H9 (cell line): ENCODE measurements at regions not wholly inside any gene's neighbourhood (a gene's known extent, or its start where the extent isn't known, plus 50 kb on each side); places are given as distances from the start of the nearest gene placed in this dataset.

ENCODE experiments used
- DNase-seq: peaks from one replicate; pipeline ENCODE4 v3.0.0-alpha.2; 2017
- H2AFZ ChIP-seq: one replicate; pipeline ENCODE4 v1.6.1; 2013; ENCODE audit warnings: mild to moderate bottlenecking, low read length, control low read depth, moderate library complexity
- H2AK5ac ChIP-seq: 2 replicates; pipeline ENCODE4 v1.6.1; 2013; ENCODE audit warnings: low read length, control low read depth, mixed read lengths; ENCODE audit not compliant: insufficient read length
- H2BK120ac ChIP-seq: one replicate; pipeline ENCODE4 v1.6.1; 2013; ENCODE audit warnings: low read depth, mild to moderate bottlenecking, low read length, control low read depth, inconsistent platforms; ENCODE audit not compliant: poor library complexity, severe bottlenecking
- H2BK12ac ChIP-seq: 2 replicates; pipeline ENCODE4 v1.6.1; 2013; ENCODE audit warnings: low read length, control low read depth, mixed read lengths, low read depth; ENCODE audit not compliant: insufficient read length
- H2BK15ac ChIP-seq: 2 replicates; pipeline ENCODE4 v1.6.1; 2013; ENCODE audit warnings: low read depth, low read length, control low read depth
- H2BK20ac ChIP-seq: one replicate; pipeline ENCODE4 v1.6.1; 2013; ENCODE audit warnings: low read depth, mild to moderate bottlenecking, low read length, control low read depth, inconsistent platforms; ENCODE audit not compliant: poor library complexity, severe bottlenecking
- H2BK5ac ChIP-seq: 2 replicates; pipeline ENCODE4 v1.6.1; 2013; ENCODE audit warnings: low read length, control low read depth, mixed read lengths; ENCODE audit not compliant: insufficient read length
- H3K14ac ChIP-seq: 2 replicates; pipeline ENCODE4 v1.6.1; 2013; ENCODE audit warnings: low read length, control low read depth; ENCODE audit not compliant: insufficient read depth
- H3K18ac ChIP-seq: 2 replicates; pipeline ENCODE4 v1.6.1; 2013; ENCODE audit warnings: low read depth, mild to moderate bottlenecking, mixed read lengths, low read length, control low read depth; ENCODE audit not compliant: insufficient read length
- H3K23ac ChIP-seq: 2 replicates; pipeline ENCODE4 v1.6.1; 2013; ENCODE audit warnings: low read length, control low read depth, mixed read lengths, low read depth; ENCODE audit not compliant: insufficient read length
- H3K23me2 ChIP-seq: 2 replicates; pipeline ENCODE4 v1.6.1; 2013; ENCODE audit warnings: low read depth, mild to moderate bottlenecking, mixed read lengths, low read length, control low read depth; ENCODE audit not compliant: insufficient read length, poor library complexity, severe bottlenecking
- H3K27ac ChIP-seq: 2 replicates; pipeline ENCODE4 v1.5.1; 2013; ENCODE audit warnings: low read length, control low read depth, mixed read lengths, low read depth; ENCODE audit not compliant: insufficient read length
- H3K27me3 ChIP-seq: 2 replicates; pipeline ENCODE4 v1.6.1; 2013; ENCODE audit warnings: low read length, control low read depth, inconsistent platforms; ENCODE audit not compliant: insufficient read depth
- H3K4ac ChIP-seq: 2 replicates; pipeline ENCODE4 v1.6.1; 2013; ENCODE audit warnings: low read depth, mild to moderate bottlenecking, control low read depth, inconsistent platforms, low read length, moderate library complexity
- H3K4me1 ChIP-seq: 2 replicates; pipeline ENCODE4 v1.6.1; 2013; ENCODE audit warnings: low read length, control low read depth, inconsistent platforms; ENCODE audit not compliant: insufficient read depth
- H3K4me2 ChIP-seq: 2 replicates; pipeline ENCODE4 v1.6.1; 2013; ENCODE audit warnings: low read length, control low read depth, mixed read lengths; ENCODE audit not compliant: insufficient read length, insufficient read depth
- H3K56ac ChIP-seq: 2 replicates; pipeline ENCODE4 v1.6.1; 2013; ENCODE audit warnings: low read depth, mild to moderate bottlenecking, mixed read lengths, low read length, control low read depth; ENCODE audit not compliant: insufficient read length
- H3K79me1 ChIP-seq: 2 replicates; pipeline ENCODE4 v1.6.1; 2013; ENCODE audit warnings: low read depth, mild to moderate bottlenecking, moderate library complexity, low read length, control low read depth, inconsistent platforms; ENCODE audit not compliant: insufficient read depth, poor library complexity, severe bottlenecking
- H3K79me2 ChIP-seq: 2 replicates; pipeline ENCODE4 v1.6.1; 2013; ENCODE audit warnings: low read length, control low read depth, inconsistent platforms; ENCODE audit not compliant: insufficient read depth
- H3K9ac ChIP-seq: 2 replicates; pipeline ENCODE4 v1.6.1; 2013; ENCODE audit warnings: low read length, control low read depth, mixed read lengths; ENCODE audit not compliant: insufficient read length; ENCODE audit errors: extremely low read depth
- H3K9me3 ChIP-seq: one replicate; pipeline ENCODE4 v1.6.1; 2013; ENCODE audit warnings: low read depth, low read length, inconsistent platforms; ENCODE audit not compliant: control insufficient read depth
- H3T11ph ChIP-seq: one replicate; pipeline ENCODE4 v1.6.1; 2013; ENCODE audit warnings: mild to moderate bottlenecking, low read length, control low read depth, inconsistent platforms
- H4K20me1 ChIP-seq: one replicate; pipeline ENCODE4 v1.6.1; 2013; ENCODE audit not compliant: control insufficient read depth, insufficient read length, insufficient read depth
- H4K5ac ChIP-seq: 2 replicates; pipeline ENCODE4 v1.6.1; 2013; ENCODE audit warnings: low read depth, mild to moderate bottlenecking, mixed read lengths, low read length, control low read depth; ENCODE audit not compliant: insufficient read length
- H4K8ac ChIP-seq: replicated peaks from 2 replicates; pipeline ENCODE4 v1.6.1; 2013; ENCODE audit warnings: low read length, control low read depth, mixed read lengths, low read depth; ENCODE audit not compliant: insufficient read length
- H4K91ac ChIP-seq: 2 replicates; pipeline ENCODE4 v1.6.1; 2013; ENCODE audit warnings: low read depth, mild to moderate bottlenecking, moderate library complexity, mixed read lengths, low read length, control low read depth; ENCODE audit not compliant: insufficient read length
- H3K27ac Mint-ChIP-seq, 3 experiments: 2 replicates in 2 of 3; 3 replicates in 1 of 3; pipeline ENCODE4 v1.8.0; 2020 to 2021; ENCODE audit warnings: mixed read lengths in 3 of 3, mild to moderate bottlenecking in 1 of 3, moderate library complexity in 1 of 3
- H3K27me3 Mint-ChIP-seq: 2 replicates; pipeline ENCODE4 v1.8.0; 2021; ENCODE audit warnings: low read depth, mild to moderate bottlenecking, moderate library complexity, mixed read lengths
- H3K36me3 Mint-ChIP-seq, 3 experiments: 2 replicates in 2 of 3; 3 replicates in 1 of 3; pipeline ENCODE4 v1.8.0; 2020 to 2021; ENCODE audit warnings: low read depth in 3 of 3, mixed read lengths in 3 of 3; ENCODE audit not compliant: insufficient read depth in 1 of 3
- H3K4me1 Mint-ChIP-seq, 2 experiments: 2 replicates each; pipeline ENCODE4 v1.8.0; 2020; ENCODE audit warnings: mixed read lengths in 2 of 2
- H3K4me3 Mint-ChIP-seq, 2 experiments: 2 replicates in 1 of 2; 3 replicates in 1 of 2; pipeline ENCODE4 v1.8.0; 2020 to 2021; ENCODE audit warnings: mild to moderate bottlenecking in 2 of 2, mixed read lengths in 2 of 2, moderate library complexity in 1 of 2
- H3K9me3 Mint-ChIP-seq, 2 experiments: 2 replicates in 1 of 2; 3 replicates in 1 of 2; pipeline ENCODE4 v1.8.0; 2020; ENCODE audit warnings: mild to moderate bottlenecking in 2 of 2, mixed read lengths in 2 of 2, moderate library complexity in 1 of 2
- WGBS: extraction: QIAGEN DNeasy Blood & Tissue Kit; methylation state at CpG from one replicate; pipeline ENCODE4 v1.1.7; 2013; ENCODE audit warnings: missing lambda C conversion rate, low lambda C conversion rate, mixed read lengths; ENCODE audit not compliant: insufficient read length; ENCODE audit errors: extremely low coverage; 5-methylcytosine and 5-hydroxymethylcytosine counted together
- TF ChIP-seq, protein P1 (sequence below): fragments of 200-600 bp; sonication (generic); conservative IDR thresholded peaks from 3 replicates; pipeline ENCODE4 v1.8.0; 2021; ENCODE audit warnings: antibody characterized with exemption, mild to moderate bottlenecking

DNA sequence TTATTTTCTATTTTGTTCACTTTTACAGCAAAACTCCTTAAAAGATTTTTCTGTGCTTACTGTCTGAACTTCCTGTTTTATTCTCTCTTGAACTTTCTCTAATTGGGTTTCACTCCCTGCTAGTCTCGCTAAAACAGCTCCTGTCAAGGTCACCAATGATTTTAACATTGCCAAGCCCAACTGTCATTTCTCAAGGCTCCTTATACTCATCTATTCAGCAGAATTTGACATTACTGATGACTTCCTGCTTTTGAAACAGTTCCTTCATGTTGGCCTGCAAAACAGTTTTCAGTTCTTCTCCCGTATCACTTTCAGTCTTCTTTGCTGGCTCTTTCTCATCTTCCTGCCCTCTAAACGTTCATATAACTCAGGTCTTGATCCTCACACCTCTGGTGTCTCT is 268.5 kb upstream of the USP15 start:
- DNase-seq, result no peak
- no peaks in the 10 kb centered on the region for H3K27me3 ChIP-seq
- no peaks in the 10 kb centered on the region for H3K9me3 ChIP-seq
- no peak overlapping the region for H3K14ac ChIP-seq
- no peak overlapping the region for H2BK12ac ChIP-seq
- Mint-ChIP-seq H3K4me1 (no peaks in the 10 kb centered on the region), H3K27ac (no peak overlapping the region), H3K36me3 (no peaks in the 10 kb centered on the region), H3K9me3 (no peaks in the 10 kb centered on the region), H3K4me3 (no peak overlapping the region), H3K27me3 (no peaks in the 10 kb centered on the region)
- H2BK5ac ChIP-seq, result no peak overlapping the region
- no peak overlapping the region for H3T11ph ChIP-seq
- no CpG with 5 or more reads among the region's 3 CpGs for WGBS
- no peak overlapping the region for H2BK15ac ChIP-seq
- no peaks in the 10 kb centered on the region for H3K23me2 ChIP-seq
- H3K27ac ChIP-seq, result no peak overlapping the region
- H3K56ac ChIP-seq, result no peak overlapping the region
- no peaks in the 10 kb centered on the region for H3K4me1 ChIP-seq
- no peak overlapping the region for H2BK120ac ChIP-seq
- no peaks in the 10 kb centered on the region for H4K20me1 ChIP-seq
- H4K5ac ChIP-seq, result no peak overlapping the region
- no peak overlapping the region for H3K4me2 ChIP-seq
- H3K23ac ChIP-seq, result no peak overlapping the region
- H4K91ac ChIP-seq, result no peak overlapping the region
- H3K18ac ChIP-seq, result no peak overlapping the region
- no peaks in the 10 kb centered on the region for H3K79me2 ChIP-seq
- H2BK20ac ChIP-seq, result no peak overlapping the region
- no peak overlapping the region for H4K8ac ChIP-seq
- no peak overlapping the region for H3K4ac ChIP-seq
- no peak overlapping the region for H2AFZ ChIP-seq
- TF ChIP-seq, protein P1, sequence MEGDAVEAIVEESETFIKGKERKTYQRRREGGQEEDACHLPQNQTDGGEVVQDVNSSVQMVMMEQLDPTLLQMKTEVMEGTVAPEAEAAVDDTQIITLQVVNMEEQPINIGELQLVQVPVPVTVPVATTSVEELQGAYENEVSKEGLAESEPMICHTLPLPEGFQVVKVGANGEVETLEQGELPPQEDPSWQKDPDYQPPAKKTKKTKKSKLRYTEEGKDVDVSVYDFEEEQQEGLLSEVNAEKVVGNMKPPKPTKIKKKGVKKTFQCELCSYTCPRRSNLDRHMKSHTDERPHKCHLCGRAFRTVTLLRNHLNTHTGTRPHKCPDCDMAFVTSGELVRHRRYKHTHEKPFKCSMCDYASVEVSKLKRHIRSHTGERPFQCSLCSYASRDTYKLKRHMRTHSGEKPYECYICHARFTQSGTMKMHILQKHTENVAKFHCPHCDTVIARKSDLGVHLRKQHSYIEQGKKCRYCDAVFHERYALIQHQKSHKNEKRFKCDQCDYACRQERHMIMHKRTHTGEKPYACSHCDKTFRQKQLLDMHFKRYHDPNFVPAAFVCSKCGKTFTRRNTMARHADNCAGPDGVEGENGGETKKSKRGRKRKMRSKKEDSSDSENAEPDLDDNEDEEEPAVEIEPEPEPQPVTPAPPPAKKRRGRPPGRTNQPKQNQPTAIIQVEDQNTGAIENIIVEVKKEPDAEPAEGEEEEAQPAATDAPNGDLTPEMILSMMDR, result no peak
- H2AK5ac ChIP-seq, result no peak overlapping the region
- H3K9ac ChIP-seq, result no peak overlapping the region
- H3K79me1 ChIP-seq, result no peaks in the 10 kb centered on the region
